ENCODE measurements at regions not wholly inside any gene's neighbourhood (a gene's known extent, or its start where the extent isn't known, plus 50 kb on each side); places are given as distances from the start of the nearest gene placed in this dataset.

DNA sequence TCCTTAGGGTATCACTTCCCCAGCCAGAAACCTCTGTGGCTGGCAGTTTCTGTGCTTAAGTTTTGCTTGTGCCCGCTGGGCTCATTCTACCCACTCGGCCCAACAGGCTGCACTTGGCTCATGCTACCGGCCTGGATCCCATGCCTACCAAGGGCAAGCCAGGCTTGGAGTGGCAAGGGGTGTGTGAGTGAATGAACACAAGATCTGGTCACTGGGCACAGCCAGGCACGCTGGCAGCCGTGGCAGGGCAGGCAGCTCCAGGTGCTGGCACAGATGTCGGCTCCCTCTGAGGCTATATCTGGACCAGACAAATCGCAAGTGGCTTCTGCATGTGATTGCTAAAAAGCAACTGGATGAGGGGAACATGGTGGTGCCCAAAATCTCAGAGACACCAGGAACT, 740.5 kb upstream of the B3GALT2 start:
- Histone ChIP-seq H3K27me3 (replicated peaks in 1 of 2; ENCODE audit: control insufficient read depth in 2 of 2, insufficient read depth in 2 of 2, low read length in 1 of 2) (no peaks in the 10 kb centered on the region), H3K4me1 (ENCODE audit: control insufficient read depth, insufficient read depth, low read length) (no peaks in the 10 kb centered on the region), H3K4me3 (no peak overlapping the region), H3K27ac (ENCODE audit: control insufficient read depth, insufficient read depth) (no peak overlapping the region), H3K9ac (ENCODE audit: control insufficient read depth, insufficient read depth, low read length) (no peak overlapping the region), H4K20me1 (ENCODE audit: control insufficient read depth, insufficient read depth) (no peaks in the 10 kb centered on the region), H2AFZ (ENCODE audit: control insufficient read depth, low read depth, low read length) (no peak overlapping the region), H3K4me2 (ENCODE audit: control insufficient read depth, insufficient read depth) (no peak overlapping the region), H3K36me3 (ENCODE audit: control insufficient read depth in 2 of 2, insufficient read depth in 2 of 2, low read length in 1 of 2) (no peaks in the 10 kb centered on the region), H3K79me2 (ENCODE audit: control insufficient read depth, insufficient read depth, low read length) (no peaks in the 10 kb centered on the region), H3K9me3 (replicated peaks; ENCODE audit: control insufficient read depth, insufficient read depth, low read length) (no peaks in the 10 kb centered on the region)
- RAD21 ChIA-PET (ENCODE audit: unreplicated experiment) = no interaction called here
- no peak for DNase-seq (ENCODE audit: low read depth, low spot score)
- no peak for ATAC-seq
- CTCF ChIA-PET = no interaction called here
- TF ChIP-seq TCF12 (IDR thresholded peaks at IDR 0.05; ENCODE audit: low read depth, low read length) (no peak), BRCA1 (IDR thresholded peaks at IDR 0.05; ENCODE audit: low read depth, low read length) (no peak), TARDBP (IDR thresholded peaks at IDR 0.05; ENCODE audit: borderline replicate concordance) (no peak), MXI1 (IDR thresholded peaks at IDR 0.05; ENCODE audit: low read depth, low read length) (no peak), SKIL (IDR thresholded peaks at IDR 0.05; ENCODE audit: low read depth, poor library complexity, severe bottlenecking) (no peak), NFXL1 (IDR thresholded peaks at IDR 0.05; ENCODE audit: borderline replicate concordance) (no peak), LARP7 (IDR thresholded peaks at IDR 0.05) (no peak), WRNIP1 (IDR thresholded peaks at IDR 0.05; ENCODE audit: borderline replicate concordance, low read depth, low read length) (no peak), PKNOX1 (IDR thresholded peaks at IDR 0.05) (no peak), IKZF2 (IDR thresholded peaks at IDR 0.05) (no peak), MEF2A (IDR thresholded peaks at IDR 0.05; ENCODE audit: insufficient read depth, low read depth, low read length) (no peak), RUNX3 (IDR thresholded peaks at IDR 0.05; ENCODE audit: low read length) (no peak), ZNF274 (IDR thresholded peaks at IDR 0.05; ENCODE audit: insufficient read depth, insufficient read length) (no peak), FOS (IDR thresholded peaks at IDR 0.05; ENCODE audit: borderline replicate concordance, extremely low read depth, insufficient read length) (no peak), NFYB (IDR thresholded peaks at IDR 0.05; ENCODE audit: insufficient read depth, low read depth, low read length) (no peak)
- TF ChIP-seq, protein P1, sequence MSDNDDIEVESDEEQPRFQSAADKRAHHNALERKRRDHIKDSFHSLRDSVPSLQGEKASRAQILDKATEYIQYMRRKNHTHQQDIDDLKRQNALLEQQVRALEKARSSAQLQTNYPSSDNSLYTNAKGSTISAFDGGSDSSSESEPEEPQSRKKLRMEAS (IDR thresholded peaks at IDR 0.05; ENCODE audit: low read depth, low read length) = no peak
- TF ChIP-seq, protein P2, sequence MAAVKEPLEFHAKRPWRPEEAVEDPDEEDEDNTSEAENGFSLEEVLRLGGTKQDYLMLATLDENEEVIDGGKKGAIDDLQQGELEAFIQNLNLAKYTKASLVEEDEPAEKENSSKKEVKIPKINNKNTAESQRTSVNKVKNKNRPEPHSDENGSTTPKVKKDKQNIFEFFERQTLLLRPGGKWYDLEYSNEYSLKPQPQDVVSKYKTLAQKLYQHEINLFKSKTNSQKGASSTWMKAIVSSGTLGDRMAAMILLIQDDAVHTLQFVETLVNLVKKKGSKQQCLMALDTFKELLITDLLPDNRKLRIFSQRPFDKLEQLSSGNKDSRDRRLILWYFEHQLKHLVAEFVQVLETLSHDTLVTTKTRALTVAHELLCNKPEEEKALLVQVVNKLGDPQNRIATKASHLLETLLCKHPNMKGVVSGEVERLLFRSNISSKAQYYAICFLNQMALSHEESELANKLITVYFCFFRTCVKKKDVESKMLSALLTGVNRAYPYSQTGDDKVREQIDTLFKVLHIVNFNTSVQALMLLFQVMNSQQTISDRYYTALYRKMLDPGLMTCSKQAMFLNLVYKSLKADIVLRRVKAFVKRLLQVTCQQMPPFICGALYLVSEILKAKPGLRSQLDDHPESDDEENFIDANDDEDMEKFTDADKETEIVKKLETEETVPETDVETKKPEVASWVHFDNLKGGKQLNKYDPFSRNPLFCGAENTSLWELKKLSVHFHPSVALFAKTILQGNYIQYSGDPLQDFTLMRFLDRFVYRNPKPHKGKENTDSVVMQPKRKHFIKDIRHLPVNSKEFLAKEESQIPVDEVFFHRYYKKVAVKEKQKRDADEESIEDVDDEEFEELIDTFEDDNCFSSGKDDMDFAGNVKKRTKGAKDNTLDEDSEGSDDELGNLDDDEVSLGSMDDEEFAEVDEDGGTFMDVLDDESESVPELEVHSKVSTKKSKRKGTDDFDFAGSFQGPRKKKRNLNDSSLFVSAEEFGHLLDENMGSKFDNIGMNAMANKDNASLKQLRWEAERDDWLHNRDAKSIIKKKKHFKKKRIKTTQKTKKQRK (IDR thresholded peaks at IDR 0.05; ENCODE audit: low read depth, low read length) = no peak
- TF ChIP-seq, protein P3, sequence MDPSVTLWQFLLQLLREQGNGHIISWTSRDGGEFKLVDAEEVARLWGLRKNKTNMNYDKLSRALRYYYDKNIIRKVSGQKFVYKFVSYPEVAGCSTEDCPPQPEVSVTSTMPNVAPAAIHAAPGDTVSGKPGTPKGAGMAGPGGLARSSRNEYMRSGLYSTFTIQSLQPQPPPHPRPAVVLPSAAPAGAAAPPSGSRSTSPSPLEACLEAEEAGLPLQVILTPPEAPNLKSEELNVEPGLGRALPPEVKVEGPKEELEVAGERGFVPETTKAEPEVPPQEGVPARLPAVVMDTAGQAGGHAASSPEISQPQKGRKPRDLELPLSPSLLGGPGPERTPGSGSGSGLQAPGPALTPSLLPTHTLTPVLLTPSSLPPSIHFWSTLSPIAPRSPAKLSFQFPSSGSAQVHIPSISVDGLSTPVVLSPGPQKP (IDR thresholded peaks at IDR 0.05; ENCODE audit: low read depth, low read length) = no peak
- intact Hi-C loops (cut with micrococcal nuclease; ENCODE audit: unreplicated experiment) (no loop called here), in situ Hi-C loops (cut with MboI) (no loop called here)
- FAIRE-seq = no peak
- SMC1A ChIA-PET (ENCODE audit: uncharacterized antibody, unreplicated experiment) = no interaction called here
- WGBS (ENCODE audit: insufficient coverage, insufficient replicate concordance, low lambda C conversion rate, missing lambda C conversion rate) = 34% methylated on average over 7 of the region's 7 CpGs
- BruUV-seq (replicated peaks) = no TSS peak
- POLR2A ChIA-PET = no interaction called here
